ENCODE measurements at regions not wholly inside any gene's neighbourhood (a gene's known extent, or its start where the extent isn't known, plus 50 kb on each side); places are given as distances from the start of the nearest gene placed in this dataset.

GRCh38 chr15:93253681-93254080 is 164.7 kb upstream of the RGMA start:
- TF ChIP-seq CTCF (IDR thresholded peaks at IDR 0.05; ENCODE audit: insufficient read depth, low read depth, low read length) (no peak), EZH2 (IDR thresholded peaks at IDR 0.05; ENCODE audit: insufficient read depth, low read length) (no peak)
